Duodenal mucosa (tissue), 2 donors: ENCODE measurements at regions not wholly inside any gene's neighbourhood (a gene's known extent, or its start where the extent isn't known, plus 50 kb on each side); places are given as distances from the start of the nearest gene placed in this dataset.

Experiments used
- H3K27ac ChIP-seq: one replicate; pipeline ENCODE4 v1.7.0; 2013; ENCODE audit warnings: low read depth, low read length
- H3K27me3 ChIP-seq, 2 donors: one replicate each; pipeline ENCODE4 v1.7.0; 2013; ENCODE audit warnings: low read length in 2 of 2, control low read depth in 1 of 2; ENCODE audit not compliant: insufficient read depth in 2 of 2, control insufficient read depth in 1 of 2
- H3K36me3 ChIP-seq, 2 donors: one replicate each; pipeline ENCODE4 v1.7.0; 2013; ENCODE audit warnings: low read length in 2 of 2, control low read depth in 1 of 2; ENCODE audit not compliant: insufficient read depth in 2 of 2, control insufficient read depth in 1 of 2
- H3K4me1 ChIP-seq, 2 donors: one replicate each; pipeline ENCODE4 v1.7.0; 2013; ENCODE audit warnings: low read length in 2 of 2, control low read depth in 1 of 2; ENCODE audit not compliant: insufficient read depth in 2 of 2, control insufficient read depth in 1 of 2
- H3K4me3 ChIP-seq, 2 donors: one replicate each; pipeline ENCODE4 v1.7.0; 2013; ENCODE audit warnings: low read length in 2 of 2, low read depth in 1 of 2
- H3K9ac ChIP-seq, 2 donors: one replicate each; pipeline ENCODE4 v1.7.0; 2013; ENCODE audit warnings: low read length in 2 of 2, low read depth in 1 of 2
- H3K9me3 ChIP-seq, 2 donors: one replicate each; pipeline ENCODE4 v1.7.0; 2013; ENCODE audit warnings: low read length in 2 of 2, control low read depth in 1 of 2; ENCODE audit not compliant: control insufficient read depth in 1 of 2

GRCh38 chr11:22974251-22974650 lies 114.0 kb upstream of the CCDC179 start:
- Histone ChIP-seq H3K36me3 (no peaks in the 10 kb centered on the region), H3K4me1 (no peaks in the 10 kb centered on the region)

GRCh38 chr11:22976146-22976545 lies 115.9 kb upstream of the CCDC179 start:
- no peak overlapping the region for H3K27ac ChIP-seq
- H3K27me3 ChIP-seq, result no peaks in the 10 kb centered on the region
- H3K9ac ChIP-seq, result no peak overlapping the region

More at GRCh38 chr11:22974251-22974650, 114.0 kb upstream of the CCDC179 start:
- no peaks in the 10 kb centered on the region for H3K27me3 ChIP-seq
- no peak overlapping the region for H3K9ac ChIP-seq
- peaks cover 0 to 2% of the 10 kb centered on the region in 2 donors for H3K9me3 ChIP-seq
- no peak overlapping the region for H3K27ac ChIP-seq
- H3K4me3 ChIP-seq, result no peak overlapping the region

GRCh38 chr11:22982903-22983302 lies 122.6 kb upstream of the CCDC179 start:
- Histone ChIP-seq H3K36me3 (no peaks in the 10 kb centered on the region), H3K4me3 (no peak overlapping the region), H3K27ac (no peak overlapping the region), H3K9ac (no peak overlapping the region), H3K9me3 (peaks cover 3 to 5% of the 10 kb centered on the region in 2 donors), H3K4me1 (no peaks in the 10 kb centered on the region), H3K27me3 (no peaks in the 10 kb centered on the region)

More at GRCh38 chr11:22976146-22976545, 115.9 kb upstream of the CCDC179 start:
- Histone ChIP-seq H3K4me3 (no peak overlapping the region), H3K4me1 (no peaks in the 10 kb centered on the region), H3K36me3 (no peaks in the 10 kb centered on the region), H3K9me3 (peaks cover 0 to 2% of the 10 kb centered on the region in 2 donors)

GRCh38 chr11:22984045-22984444 lies 123.8 kb upstream of the CCDC179 start:
- H3K4me1 ChIP-seq, result no peaks in the 10 kb centered on the region
- no peak overlapping the region for H3K27ac ChIP-seq
- H3K4me3 ChIP-seq, result no peak overlapping the region
- no peak overlapping the region for H3K9ac ChIP-seq
- H3K27me3 ChIP-seq, result no peaks in the 10 kb centered on the region
- H3K9me3 ChIP-seq, result peaks cover 4 to 5% of the 10 kb centered on the region in 2 donors
- no peaks in the 10 kb centered on the region for H3K36me3 ChIP-seq

GRCh38 chr11:22989371-22989770 lies 129.1 kb upstream of the CCDC179 start:
- Histone ChIP-seq H3K4me3 (no peak overlapping the region), H3K4me1 (no peaks in the 10 kb centered on the region), H3K36me3 (no peaks in the 10 kb centered on the region), H3K27me3 (no peaks in the 10 kb centered on the region), H3K9me3 (peaks cover 22% of the 10 kb centered on the region in 2 donors), H3K9ac (no peak overlapping the region), H3K27ac (no peak overlapping the region)

GRCh38 chr11:22991196-22991595 lies 130.9 kb upstream of the CCDC179 start:
- Histone ChIP-seq H3K9ac (no peak overlapping the region), H3K27ac (no peak overlapping the region), H3K27me3 (no peaks in the 10 kb centered on the region), H3K9me3 (peaks cover 22 to 24% of the 10 kb centered on the region in 2 donors), H3K4me3 (no peak overlapping the region), H3K36me3 (no peaks in the 10 kb centered on the region), H3K4me1 (no peaks in the 10 kb centered on the region)

- Histone ChIP-seq H3K36me3 (no peaks in the 10 kb centered on the region), H3K9ac (no peak overlapping the region), H3K4me3 (no peak overlapping the region), H3K4me1 (peaks cover 0 to 8% of the 10 kb centered on the region in 2 donors), H3K27me3 (no peaks in the 10 kb centered on the region), H3K27ac (no peak overlapping the region), H3K9me3 (peaks cover 6 to 8% of the 10 kb centered on the region in 2 donors)
These were observed 146.5 kb upstream of the CCDC179 start for GRCh38 chr11:23006730-23007129.

- Histone ChIP-seq H3K36me3 (no peaks in the 10 kb centered on the region), H3K27me3 (no peaks in the 10 kb centered on the region), H3K9ac (no peak overlapping the region), H3K9me3 (no peaks in the 10 kb centered on the region), H3K27ac (no peak overlapping the region), H3K4me1 (peaks cover 0 to 8% of the 10 kb centered on the region in 2 donors), H3K4me3 (no peak overlapping the region)
These were observed 150.6 kb upstream of the CCDC179 start for GRCh38 chr11:23010790-23011335.

GRCh38 chr11:23012930-23013329 lies 152.7 kb upstream of the CCDC179 start:
- Histone ChIP-seq H3K36me3 (no peaks in the 10 kb centered on the region), H3K4me1 (peaks cover 4 to 8% of the 10 kb centered on the region in 2 donors), H3K27me3 (no peaks in the 10 kb centered on the region), H3K27ac (no peak overlapping the region), H3K9me3 (no peaks in the 10 kb centered on the region), H3K9ac (no peak overlapping the region), H3K4me3 (no peak overlapping the region)

- Histone ChIP-seq H3K4me1 (peaks cover 4 to 8% of the 10 kb centered on the region in 2 donors), H3K9ac (no peak overlapping the region), H3K4me3 (no peak overlapping the region)
These were observed 153.2 kb upstream of the CCDC179 start for GRCh38 chr11:23013509-23013908.

More at GRCh38 chr11:23013509-23013908, 153.2 kb upstream of the CCDC179 start:
- Histone ChIP-seq H3K9me3 (no peaks in the 10 kb centered on the region), H3K27ac (no peak overlapping the region), H3K27me3 (no peaks in the 10 kb centered on the region), H3K36me3 (no peaks in the 10 kb centered on the region)
